Neural crest cell (in vitro differentiated cells): ENCODE measurements at regions not wholly inside any gene's neighbourhood (a gene's known extent, or its start where the extent isn't known, plus 50 kb on each side); places are given as distances from the start of the nearest gene placed in this dataset.

Experiments
- DNase-seq: peaks from one replicate; pipeline ENCODE4 v3.0.0; 2021; ENCODE audit warnings: low read depth, mixed read lengths, low spot score
- H3K27ac Mint-ChIP-seq: one replicate; pipeline ENCODE4 v1.8.0; 2021; ENCODE audit warnings: mild to moderate bottlenecking, mixed read lengths; ENCODE audit not compliant: unreplicated experiment
- H3K27me3 Mint-ChIP-seq: 2 replicates; pipeline ENCODE4 v1.8.0; 2021; ENCODE audit warnings: low read depth, mild to moderate bottlenecking, mixed read lengths
- H3K36me3 Mint-ChIP-seq: 2 replicates; pipeline ENCODE4 v1.8.0; 2021; ENCODE audit warnings: low read depth, mild to moderate bottlenecking, mixed read lengths
- H3K4me1 Mint-ChIP-seq: 2 replicates; pipeline ENCODE4 v1.8.0; 2021; ENCODE audit warnings: mixed read lengths
- H3K4me3 Mint-ChIP-seq: one replicate; pipeline ENCODE4 v1.8.0; 2021; ENCODE audit warnings: mild to moderate bottlenecking, mixed read lengths
- H3K9me3 Mint-ChIP-seq: 2 replicates; pipeline ENCODE4 v1.8.0; 2021; ENCODE audit warnings: mixed read lengths
- TF ChIP-seq, protein P1 (sequence below): fragments of 200-600 bp; sonication (generic); conservative IDR thresholded peaks from 2 replicates; pipeline ENCODE4 v1.5.0; 2021; ENCODE audit warnings: antibody characterized with exemption, mild to moderate bottlenecking

DNA sequence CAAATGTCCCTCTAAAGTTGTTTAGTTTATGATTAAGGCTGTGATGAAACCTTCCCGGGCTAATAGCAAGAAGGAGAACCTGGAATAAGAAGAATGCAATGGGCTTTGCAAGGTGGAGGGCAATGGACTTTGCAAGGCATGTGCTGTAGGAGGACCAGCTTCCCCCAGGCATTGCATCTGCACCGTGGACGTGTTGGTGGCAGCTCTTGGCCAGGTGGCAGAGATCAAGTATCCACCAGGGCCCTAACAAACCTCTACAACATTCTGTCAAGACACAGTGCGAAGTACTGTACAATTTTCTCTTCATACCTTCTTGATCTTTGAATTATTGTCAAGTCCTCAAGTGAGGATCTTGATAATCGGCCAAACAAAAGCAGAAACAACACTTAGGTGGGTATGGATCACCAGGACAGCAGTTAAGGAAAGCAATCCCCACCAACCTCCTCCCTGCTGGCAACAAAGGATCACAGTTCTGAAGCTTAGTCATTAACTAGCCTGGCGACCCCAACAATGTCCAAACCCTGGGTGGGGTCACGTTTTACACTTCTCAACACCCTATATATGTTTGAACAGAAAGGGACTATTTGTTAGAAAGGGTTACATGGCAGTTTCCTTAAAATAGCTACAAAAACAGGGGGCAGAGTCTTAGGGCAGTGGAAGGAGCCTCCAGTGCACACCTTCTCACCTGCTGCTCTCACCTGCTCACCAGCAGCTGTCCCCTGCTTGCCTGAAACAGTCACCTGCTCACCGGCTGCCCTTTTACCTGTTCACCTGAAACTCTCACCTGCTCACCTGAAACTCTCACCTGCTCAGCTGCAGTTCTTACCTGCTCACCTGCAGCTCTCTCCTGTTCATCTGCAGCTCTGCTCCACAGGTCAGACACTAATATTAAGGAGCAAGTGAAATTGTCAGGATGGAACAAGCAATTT is 137.9 kb upstream of the LIPC start:
- H3K4me1 Mint-ChIP-seq = peaks cover 18% of the 10 kb centered on the region
- H3K27ac Mint-ChIP-seq = no peak overlapping the region
- H3K4me3 Mint-ChIP-seq = no peak overlapping the region
- no peaks in the 10 kb centered on the region for H3K27me3 Mint-ChIP-seq
- H3K9me3 Mint-ChIP-seq = peaks cover 2% of the 10 kb centered on the region
- DNase-seq = no peak
- TF ChIP-seq, protein P1, sequence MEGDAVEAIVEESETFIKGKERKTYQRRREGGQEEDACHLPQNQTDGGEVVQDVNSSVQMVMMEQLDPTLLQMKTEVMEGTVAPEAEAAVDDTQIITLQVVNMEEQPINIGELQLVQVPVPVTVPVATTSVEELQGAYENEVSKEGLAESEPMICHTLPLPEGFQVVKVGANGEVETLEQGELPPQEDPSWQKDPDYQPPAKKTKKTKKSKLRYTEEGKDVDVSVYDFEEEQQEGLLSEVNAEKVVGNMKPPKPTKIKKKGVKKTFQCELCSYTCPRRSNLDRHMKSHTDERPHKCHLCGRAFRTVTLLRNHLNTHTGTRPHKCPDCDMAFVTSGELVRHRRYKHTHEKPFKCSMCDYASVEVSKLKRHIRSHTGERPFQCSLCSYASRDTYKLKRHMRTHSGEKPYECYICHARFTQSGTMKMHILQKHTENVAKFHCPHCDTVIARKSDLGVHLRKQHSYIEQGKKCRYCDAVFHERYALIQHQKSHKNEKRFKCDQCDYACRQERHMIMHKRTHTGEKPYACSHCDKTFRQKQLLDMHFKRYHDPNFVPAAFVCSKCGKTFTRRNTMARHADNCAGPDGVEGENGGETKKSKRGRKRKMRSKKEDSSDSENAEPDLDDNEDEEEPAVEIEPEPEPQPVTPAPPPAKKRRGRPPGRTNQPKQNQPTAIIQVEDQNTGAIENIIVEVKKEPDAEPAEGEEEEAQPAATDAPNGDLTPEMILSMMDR = no peak
- H3K36me3 Mint-ChIP-seq = peaks cover 4% of the 10 kb centered on the region

GRCh38 chr15:58294681-58295254 is 137.0 kb upstream of the LIPC start:
- Mint-ChIP-seq H3K4me1 (peaks cover 18% of the 10 kb centered on the region), H3K27me3 (no peaks in the 10 kb centered on the region), H3K27ac (no peak overlapping the region), H3K4me3 (no peak overlapping the region), H3K9me3 (peaks cover 2% of the 10 kb centered on the region), H3K36me3 (peaks cover 4% of the 10 kb centered on the region)
- DNase-seq = no peak
- TF ChIP-seq, protein P1 = no peak

- peaks cover 4% of the 10 kb centered on the region for H3K36me3 Mint-ChIP-seq
- peaks cover 2% of the 10 kb centered on the region for H3K9me3 Mint-ChIP-seq
- DNase-seq = no peak
- H3K4me3 Mint-ChIP-seq = no peak overlapping the region
- TF ChIP-seq, protein P1 = no peak
- no peak overlapping the region for H3K27ac Mint-ChIP-seq
- H3K27me3 Mint-ChIP-seq = no peaks in the 10 kb centered on the region
- H3K4me1 Mint-ChIP-seq = peaks cover 18% of the 10 kb centered on the region
Measured at GRCh38 chr15:58295637-58296215, 136.1 kb upstream of the LIPC start.

DNA sequence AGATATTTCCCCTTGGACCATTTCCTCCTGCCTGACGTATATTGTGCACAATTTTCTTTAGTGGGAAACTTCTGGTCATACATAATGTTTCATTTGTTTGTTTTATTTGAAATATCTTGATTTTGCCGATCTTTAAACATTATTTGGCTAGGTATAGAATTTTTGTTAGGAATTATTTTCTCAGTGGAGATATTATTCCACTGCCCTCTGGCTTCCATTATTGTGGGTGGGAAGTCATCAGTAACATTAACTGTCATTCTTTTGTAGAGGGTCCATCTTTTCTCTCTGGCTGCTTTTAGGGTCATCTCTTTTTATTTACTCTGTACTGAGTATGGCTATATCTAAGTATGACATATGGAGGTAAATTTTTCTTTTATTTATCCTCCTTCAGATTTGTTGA is 135.5 kb upstream of the LIPC start:
- DNase-seq = no peak
- Mint-ChIP-seq H3K4me1 (peaks cover 18% of the 10 kb centered on the region), H3K4me3 (no peak overlapping the region), H3K36me3 (peaks cover 4% of the 10 kb centered on the region), H3K9me3 (peaks cover 2% of the 10 kb centered on the region), H3K27me3 (no peaks in the 10 kb centered on the region), H3K27ac (no peak overlapping the region)
- TF ChIP-seq, protein P1 = no peak

DNA sequence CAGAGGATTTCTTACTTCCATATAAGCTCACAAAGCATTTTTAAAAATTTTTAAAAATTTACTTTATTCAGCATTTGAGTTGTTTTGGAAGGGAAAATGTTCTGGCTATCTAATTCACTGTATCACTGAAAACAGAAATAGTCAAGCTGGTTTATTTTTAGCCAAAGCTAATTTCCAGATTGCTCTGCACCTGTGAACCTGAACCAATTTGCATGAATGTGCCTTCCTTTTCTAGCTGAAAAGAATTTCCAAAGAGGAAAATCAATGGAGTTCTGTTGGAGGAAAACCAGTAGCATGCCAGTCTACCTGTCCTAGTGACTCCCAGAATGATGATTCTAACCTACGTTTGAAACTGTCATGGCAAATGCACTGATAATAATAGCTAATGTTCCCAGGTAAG is 134.2 kb upstream of the LIPC start:
- Mint-ChIP-seq H3K36me3 (peaks cover 4% of the 10 kb centered on the region), H3K4me3 (no peak overlapping the region), H3K4me1 (peaks cover 18% of the 10 kb centered on the region), H3K9me3 (peaks cover 2% of the 10 kb centered on the region), H3K27me3 (no peaks in the 10 kb centered on the region), H3K27ac (no peak overlapping the region)
- TF ChIP-seq, protein P1 = no peak
- no peak for DNase-seq
